MM.1S (cell line): ENCODE measurements at regions not wholly inside any gene's neighbourhood (a gene's known extent, or its start where the extent isn't known, plus 50 kb on each side); places are given as distances from the start of the nearest gene placed in this dataset.

ENCODE experiments used
- CTCF ChIP-seq: fragments of 300-600 bp; sonication (generic); IDR thresholded peaks from 2 replicates; pipeline ENCODE4 v1.5.1; 2016; ENCODE audit warnings: antibody characterized with exemption, low read length, mixed read lengths
- EZH2 ChIP-seq: fragments of 300-600 bp; sonication (generic); optimal IDR thresholded peaks from 2 replicates; pipeline ENCODE3; 2017; ENCODE audit warnings: low read depth, mild to moderate bottlenecking, antibody characterized with exemption, low read length, mixed read lengths
- EZH2phosphoT487 ChIP-seq: fragments of 300-600 bp; sonication (generic); IDR thresholded peaks from 2 replicates; pipeline ENCODE4 v1.6.1; 2018; ENCODE audit warnings: antibody characterized with exemption, low read length

- TF ChIP-seq CTCF (no peak), EZH2 (no peak), EZH2phosphoT487 (no peak)
Measured at GRCh38 chr2:183594150-183594549, 469.9 kb downstream of the NUP35 start.
